ENCODE measurements at regions not wholly inside any gene's neighbourhood (a gene's known extent, or its start where the extent isn't known, plus 50 kb on each side); places are given as distances from the start of the nearest gene placed in this dataset.

DNA sequence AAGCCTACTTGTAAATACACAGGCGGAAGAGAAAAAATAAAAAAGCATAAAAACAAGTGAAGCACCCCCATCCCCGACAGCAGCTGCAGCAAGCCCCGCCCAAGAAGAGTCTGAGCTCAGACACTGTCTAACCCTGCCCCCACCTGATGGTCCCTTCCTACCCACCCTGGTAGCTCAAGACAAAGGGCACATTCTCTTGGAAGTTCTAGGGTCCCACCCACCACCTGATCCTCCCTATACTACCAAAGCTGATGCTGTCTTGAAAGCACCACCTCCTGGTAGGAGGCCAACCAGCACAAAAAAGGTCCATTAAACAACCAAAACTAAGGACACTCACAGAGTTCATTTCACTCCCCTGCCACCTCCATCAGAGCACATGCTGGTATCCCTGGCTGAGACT is 308.2 kb downstream of the KLHL13 start:
- WGBS, result 89% methylated on average over 3 of the region's 3 CpGs
- no peak for TF ChIP-seq NR2F2 (IDR thresholded peaks at IDR 0.05)
- TF ChIP-seq SP1 (IDR thresholded peaks at IDR 0.05), result no peak
- Histone ChIP-seq H3K36me3 (ENCODE audit: control insufficient read depth in 4 of 4, insufficient read depth in 3 of 4, low read depth in 1 of 4, low read length in 3 of 4) (no peaks in the 10 kb centered on the region), H3K27me3 (ENCODE audit: control insufficient read depth in 4 of 4, insufficient read depth in 4 of 4, low read length in 3 of 4) (no peaks in the 10 kb centered on the region), H3K4me3 (ENCODE audit: low read depth in 1 of 3, low read length in 3 of 3) (no peak overlapping the region), H3K9ac (ENCODE audit: low read depth in 1 of 2, low read length in 2 of 2) (no peak overlapping the region), H3K4me1 (ENCODE audit: control insufficient read depth in 4 of 4, insufficient read depth in 4 of 4, low read length in 3 of 4) (no peaks in the 10 kb centered on the region), H3K27ac (ENCODE audit: low read depth in 1 of 2, low read length in 2 of 2) (no peak overlapping the region), H3K9me3 (ENCODE audit: control insufficient read depth in 4 of 4, low read length in 3 of 4) (peaks cover 0 to 2% (median 0%) of the 10 kb centered on the region in 4 donors)
- DNase-seq (ENCODE audit: low spot score), result no peak

DNA sequence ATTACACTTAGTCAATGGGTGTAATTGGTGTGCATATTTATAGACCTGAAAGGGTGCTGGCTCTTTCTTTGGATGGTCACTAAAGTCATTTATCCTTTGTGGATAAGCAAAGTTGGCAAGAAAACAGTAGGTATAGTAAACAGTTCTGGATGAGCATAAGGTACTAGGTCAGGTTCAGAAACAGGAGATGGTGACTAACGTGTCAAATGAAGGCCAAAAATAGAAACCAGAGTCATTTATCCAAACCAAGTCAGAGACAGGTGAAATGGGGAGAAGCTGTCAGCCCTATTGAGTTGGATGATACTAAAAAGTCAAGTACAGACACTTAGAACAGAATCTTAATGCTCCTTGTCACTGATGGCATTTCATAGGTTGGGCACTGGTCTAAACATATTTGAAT is 313.1 kb downstream of the KLHL13 start:
- no peak for TF ChIP-seq JUND (IDR thresholded peaks at IDR 0.05)
- TF ChIP-seq RAD21 (IDR thresholded peaks at IDR 0.05), result no peak
- no peak for TF ChIP-seq ZBTB33 (IDR thresholded peaks at IDR 0.05)
- no peak for TF ChIP-seq FOXA1 (IDR thresholded peaks at IDR 0.05)
- TF ChIP-seq HNF4G (IDR thresholded peaks at IDR 0.05), result no peak
- no peak for TF ChIP-seq HNF4A (conservative IDR thresholded peaks at IDR 0.05)
- TF ChIP-seq EGR1 (IDR thresholded peaks at IDR 0.05; ENCODE audit: low read depth in 2 of 2), result no peak
- no peak for TF ChIP-seq RXRA (IDR thresholded peaks at IDR 0.05)

DNA sequence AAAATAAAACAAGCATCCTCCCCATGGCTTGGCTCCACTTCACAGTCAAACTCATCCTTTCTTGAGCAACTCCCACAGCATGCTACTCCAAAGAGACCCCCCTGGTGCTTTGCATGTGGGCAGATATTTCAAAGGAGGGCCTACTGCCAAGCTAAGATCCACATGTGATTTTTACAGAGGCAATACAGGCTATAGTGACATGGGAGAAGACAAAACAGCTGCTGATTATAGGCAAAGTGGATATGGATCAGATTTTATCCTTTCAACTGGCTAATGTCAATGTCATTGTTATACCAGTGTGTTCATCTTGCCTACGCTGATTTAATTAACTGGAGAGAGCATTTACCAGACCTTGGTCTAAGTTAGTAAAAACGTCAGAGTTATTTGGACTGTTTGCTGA is 328.3 kb downstream of the KLHL13 start:
- no peaks in the 10 kb centered on the region for H3K27me3 ChIP-seq (ENCODE audit: control insufficient read depth in 4 of 4, insufficient read depth in 4 of 4, low read length in 3 of 4)
- no peak for DNase-seq (ENCODE audit: low spot score)
- no peaks in the 10 kb centered on the region for H3K4me1 ChIP-seq (ENCODE audit: control insufficient read depth in 4 of 4, insufficient read depth in 4 of 4, low read length in 3 of 4)
- H3K27ac ChIP-seq (ENCODE audit: low read depth in 1 of 2, low read length in 2 of 2), result no peak overlapping the region
- 79% methylated on average over 2 of the region's 2 CpGs for WGBS
- no peak for TF ChIP-seq RXRA (IDR thresholded peaks at IDR 0.05)
- TF ChIP-seq HNF4A (conservative IDR thresholded peaks at IDR 0.05), result no peak
- no peak for TF ChIP-seq JUND (IDR thresholded peaks at IDR 0.05)
- TF ChIP-seq HNF4G (IDR thresholded peaks at IDR 0.05), result no peak
- no peak for TF ChIP-seq MAX (IDR thresholded peaks at IDR 0.05)
- no peak for TF ChIP-seq ATF3 (IDR thresholded peaks at IDR 0.05)
- no peak for TF ChIP-seq RAD21 (IDR thresholded peaks at IDR 0.05)
- no peak for TF ChIP-seq NR2F2 (IDR thresholded peaks at IDR 0.05)
- H3K4me3 ChIP-seq (ENCODE audit: low read depth in 1 of 3, low read length in 3 of 3), result no peak overlapping the region
- H3K36me3 ChIP-seq (ENCODE audit: control insufficient read depth in 4 of 4, insufficient read depth in 3 of 4, low read depth in 1 of 4, low read length in 3 of 4), result no peaks in the 10 kb centered on the region
- H3K9me3 ChIP-seq (ENCODE audit: control insufficient read depth in 4 of 4, low read length in 3 of 4), result no peaks in the 10 kb centered on the region
- no peak overlapping the region for H3K9ac ChIP-seq (ENCODE audit: low read depth in 1 of 2, low read length in 2 of 2)

More for the DNA sequence above, 313.1 kb downstream of the KLHL13 start:
- no peak for DNase-seq (ENCODE audit: low spot score)
- 81% methylated on average over 1 of the region's 1 CpG for WGBS
- H3K36me3 ChIP-seq (ENCODE audit: control insufficient read depth in 4 of 4, insufficient read depth in 3 of 4, low read depth in 1 of 4, low read length in 3 of 4), result no peaks in the 10 kb centered on the region
- no peak overlapping the region for H3K4me3 ChIP-seq (ENCODE audit: low read depth in 1 of 3, low read length in 3 of 3)
- no peaks in the 10 kb centered on the region for H3K9me3 ChIP-seq (ENCODE audit: control insufficient read depth in 4 of 4, low read length in 3 of 4)
- no peak overlapping the region for H3K9ac ChIP-seq (ENCODE audit: low read depth in 1 of 2, low read length in 2 of 2)
- H3K4me1 ChIP-seq (ENCODE audit: control insufficient read depth in 4 of 4, insufficient read depth in 4 of 4, low read length in 3 of 4), result no peaks in the 10 kb centered on the region
- no peaks in the 10 kb centered on the region for H3K27me3 ChIP-seq (ENCODE audit: control insufficient read depth in 4 of 4, insufficient read depth in 4 of 4, low read length in 3 of 4)
- H3K27ac ChIP-seq (ENCODE audit: low read depth in 1 of 2, low read length in 2 of 2), result no peak overlapping the region

DNA sequence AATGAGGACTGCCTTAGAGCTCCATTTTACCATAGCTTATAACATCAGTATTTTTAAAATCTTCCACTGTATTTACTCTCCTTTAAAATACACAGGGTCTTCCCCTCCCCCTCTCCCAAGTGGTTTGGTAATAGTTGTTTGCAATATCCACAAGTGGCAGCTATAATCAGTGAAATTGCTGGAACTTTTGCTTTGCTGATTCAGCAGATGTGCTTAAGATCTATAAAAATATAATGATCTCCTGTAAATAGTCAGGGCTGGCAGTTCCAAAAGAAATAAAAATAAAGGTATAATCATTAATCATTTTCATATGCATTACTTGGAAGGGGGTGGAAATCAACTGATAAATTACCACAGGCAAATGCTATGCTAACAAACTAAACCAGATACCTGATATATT is 345.2 kb downstream of the KLHL13 start:
- DNase-seq (ENCODE audit: low spot score), result no peak
- Histone ChIP-seq H3K9me3 (ENCODE audit: control insufficient read depth in 4 of 4, low read length in 3 of 4) (no peaks in the 10 kb centered on the region), H3K27ac (ENCODE audit: low read depth in 1 of 2, low read length in 2 of 2) (no peak overlapping the region), H3K36me3 (ENCODE audit: control insufficient read depth in 4 of 4, insufficient read depth in 3 of 4, low read depth in 1 of 4, low read length in 3 of 4) (no peaks in the 10 kb centered on the region), H3K9ac (ENCODE audit: low read depth in 1 of 2, low read length in 2 of 2) (no peak overlapping the region), H3K4me3 (ENCODE audit: low read depth in 1 of 3, low read length in 3 of 3) (no peak overlapping the region), H3K27me3 (ENCODE audit: control insufficient read depth in 4 of 4, insufficient read depth in 4 of 4, low read length in 3 of 4) (no peaks in the 10 kb centered on the region), H3K4me1 (ENCODE audit: control insufficient read depth in 4 of 4, insufficient read depth in 4 of 4, low read length in 3 of 4) (no peaks in the 10 kb centered on the region)
- TF ChIP-seq HNF4A (conservative IDR thresholded peaks at IDR 0.05) (no peak), RAD21 (IDR thresholded peaks at IDR 0.05) (no peak), TAF1 (conservative IDR thresholded peaks at IDR 0.05) (no peak), HNF4G (IDR thresholded peaks at IDR 0.05) (no peak), SP1 (IDR thresholded peaks at IDR 0.05) (no peak), FOXA2 (IDR thresholded peaks at IDR 0.05) (no peak), JUND (IDR thresholded peaks at IDR 0.05) (no peak), YY1 (IDR thresholded peaks at IDR 0.05) (no peak)
